Endothelial cell of umbilical vein (primary cell): ENCODE measurements at regions not wholly inside any gene's neighbourhood (a gene's known extent, or its start where the extent isn't known, plus 50 kb on each side); places are given as distances from the start of the nearest gene placed in this dataset.

Experiments
- BruUV-seq: library from RNA; stranded (reverse); fragments of 400-500 nt; replicated peaks from 2 replicates; lab custom pipeline; 2021; lab: Mats Ljungman, UMichigan
- CTCF ChIA-PET: fragments of 300-600, 350-600 bp; sonication (Branson Sonifier 250); formaldehyde crosslinking; loops from one replicate; lab custom pipeline; 2021; ENCODE audit warnings: antibody characterized with exemption, inconsistent platforms; lab: Charles Lee
- POLR2A ChIA-PET: fragments of 300-600, 350-600 bp; sonication (Branson Sonifier 250); formaldehyde crosslinking; loops from one replicate; lab custom pipeline; 2021; ENCODE audit warnings: antibody characterized with exemption, inconsistent platforms; lab: Charles Lee
- DNase-seq: peaks from one replicate; pipeline ENCODE4 v3.0.0-alpha.2; 2011; ENCODE audit warnings: low read depth, low spot score
- FAIRE-seq: peaks from 2 replicates; lab custom pipeline; 2011; peaks lifted over from hg19 to GRCh38; lab: Jason Lieb, UNC
- H2AFZ ChIP-seq: 2 replicates; pipeline ENCODE4 v1.6.0; 2012; ENCODE audit warnings: low read depth, low read length, control low read depth, inconsistent platforms
- H3K27ac ChIP-seq: 2 replicates; pipeline ENCODE4 v1.5.1; 2011; ENCODE audit warnings: low read depth, mild to moderate bottlenecking, control low read depth, low read length, moderate library complexity; ENCODE audit not compliant: insufficient read depth
- H3K27me3 ChIP-seq, 2 experiments: 2 replicates each; pipeline versions ENCODE4 v1.6.0 to v1.6.1; 2011; ENCODE audit warnings: low read length in 2 of 2, mixed read lengths in 1 of 2; ENCODE audit not compliant: control insufficient read depth in 2 of 2, insufficient read depth in 2 of 2
- H3K36me3 ChIP-seq, 2 experiments: 2 replicates in 1 of 2; 3 replicates in 1 of 2; pipeline ENCODE4 v1.5.1; 2011; ENCODE audit warnings: low read length in 2 of 2, mild to moderate bottlenecking in 1 of 2, moderate library complexity in 1 of 2; ENCODE audit not compliant: control insufficient read depth in 2 of 2, insufficient read depth in 2 of 2; ENCODE audit errors: extremely low read depth in 1 of 2
- H3K4me1 ChIP-seq: 3 replicates; pipeline ENCODE4 v1.5.1; 2011; ENCODE audit warnings: mild to moderate bottlenecking, low read length; ENCODE audit not compliant: control insufficient read depth, insufficient read depth; ENCODE audit errors: extremely low read depth
- H3K4me2 ChIP-seq: 2 replicates; pipeline ENCODE4 v1.6.1; 2011; ENCODE audit warnings: low read length, control low read depth, mixed read lengths; ENCODE audit not compliant: insufficient read depth
- H3K4me3 ChIP-seq, 3 experiments: fragments of 200-600 bp in 1 of 3; sonication (generic), shearing (Covaris generic) in 1 of 3; replicated peaks in 1 of 3; 2 replicates each; pipeline ENCODE4 v1.5.1; 2011 to 2016; ENCODE audit warnings: control low read depth in 3 of 3, low read length in 3 of 3, mild to moderate bottlenecking in 2 of 3, inconsistent platforms in 1 of 3, low read depth in 1 of 3, moderate library complexity in 1 of 3; ENCODE audit not compliant: insufficient read depth in 1 of 3
- H3K79me2 ChIP-seq: 2 replicates; pipeline ENCODE4 v1.6.0; 2012; ENCODE audit warnings: low read length, inconsistent platforms; ENCODE audit not compliant: control insufficient read depth, insufficient read depth
- H3K9ac ChIP-seq: replicated peaks from 2 replicates; pipeline ENCODE3; 2011; ENCODE audit warnings: low read length, control low read depth; ENCODE audit not compliant: insufficient read depth; ENCODE audit errors: extremely low read depth
- H3K9me1 ChIP-seq: replicated peaks from 3 replicates; pipeline ENCODE4 v1.6.0; 2011; ENCODE audit warnings: mild to moderate bottlenecking, low read length; ENCODE audit not compliant: control insufficient read depth, insufficient read depth; ENCODE audit errors: extremely low read depth
- H3K9me3 ChIP-seq: replicated peaks from 2 replicates; pipeline ENCODE4 v1.5.1; 2012; ENCODE audit warnings: low read length, inconsistent platforms; ENCODE audit not compliant: control insufficient read depth, insufficient read depth
- H4K20me1 ChIP-seq: replicated peaks from 2 replicates; pipeline ENCODE3; 2011; ENCODE audit warnings: mild to moderate bottlenecking, low read length; ENCODE audit not compliant: control insufficient read depth, insufficient read depth; ENCODE audit errors: extremely low read depth
- CTCF ChIP-seq, 2 donors: IDR thresholded peaks; 1 replicate in 1 of 2; 2 replicates in 1 of 2; pipeline ENCODE4 v1.5.1; 2011; ENCODE audit warnings: low read length in 2 of 2, mild to moderate bottlenecking in 2 of 2, moderate library complexity in 2 of 2, control low read depth in 1 of 2, inconsistent platforms in 1 of 2, low read depth in 1 of 2; ENCODE audit not compliant: insufficient read depth in 1 of 2; ENCODE audit errors: extremely low read depth in 1 of 2
- EZH2 ChIP-seq: IDR thresholded peaks from 2 replicates; pipeline ENCODE4 v1.6.1; 2012; ENCODE audit warnings: borderline replicate concordance, low read depth, mild to moderate bottlenecking, moderate library complexity, low read length, inconsistent platforms; ENCODE audit not compliant: severe bottlenecking
- FOS ChIP-seq: IDR thresholded peaks from 2 replicates; pipeline ENCODE4 v1.6.1; 2011; ENCODE audit warnings: mild to moderate bottlenecking, low read length, moderate library complexity, borderline replicate concordance; ENCODE audit not compliant: insufficient read depth
- GATA2 ChIP-seq: IDR thresholded peaks from 2 replicates; pipeline ENCODE4 v1.7.0; 2011; ENCODE audit warnings: low read depth, mild to moderate bottlenecking, moderate library complexity, mixed read lengths, low read length; ENCODE audit not compliant: insufficient read length, insufficient read depth
- JUN ChIP-seq: IDR thresholded peaks from 2 replicates; pipeline ENCODE4 v1.6.1; 2011; ENCODE audit warnings: borderline replicate concordance, low read depth; ENCODE audit not compliant: insufficient read length, insufficient read depth
- MAX ChIP-seq: IDR thresholded peaks from 2 replicates; pipeline ENCODE4 v1.6.1; 2011; ENCODE audit not compliant: insufficient read depth, insufficient read length
- MYC ChIP-seq: IDR thresholded peaks from one replicate; pipeline ENCODE4 v1.6.1; 2011; ENCODE audit warnings: mild to moderate bottlenecking, low read depth, low read length
- POLR2A ChIP-seq: IDR thresholded peaks from 2 replicates; pipeline ENCODE4 v1.6.1; 2012; ENCODE audit warnings: low read depth, mild to moderate bottlenecking, control low read depth, low read length
- POLR2AphosphoS5 ChIP-seq: IDR thresholded peaks from 2 replicates; pipeline ENCODE4 v1.6.1; 2012; ENCODE audit warnings: low read depth, mild to moderate bottlenecking, control low read depth, low read length, moderate library complexity; ENCODE audit not compliant: insufficient read depth
- dilution Hi-C: fragments of 300-500 bp; cut with MboI; formaldehyde crosslinking; loops from one replicate; pipeline ENCODE4 v1.15.0; 2019; ENCODE audit warnings: low sequenced_read_pairs; ENCODE audit not compliant: extremely low pct_ligation_motif_present
- intact Hi-C: fragments of 100-400 bp; cut with micrococcal nuclease; formaldehyde crosslinking; loops from one replicate; pipeline ENCODE4 v1.10.0; 2022

- FAIRE-seq: no peak
These were observed 168.3 kb upstream of the FAT1 start for GRCh38 chr4:186891859-186892486.

More at GRCh38 chr4:186891859-186892486, 168.3 kb upstream of the FAT1 start:
- Histone ChIP-seq H3K9me1 (no peaks in the 10 kb centered on the region), H3K9me3 (no peaks in the 10 kb centered on the region), H3K4me3 (no peak overlapping the region), H3K27me3 (no peaks in the 10 kb centered on the region), H3K36me3 (no peaks in the 10 kb centered on the region), H3K27ac (no peak overlapping the region), H4K20me1 (no peaks in the 10 kb centered on the region), H3K4me1 (no peaks in the 10 kb centered on the region), H2AFZ (no peak overlapping the region), H3K9ac (no peak overlapping the region), H3K4me2 (no peak overlapping the region), H3K79me2 (no peaks in the 10 kb centered on the region)
- ChIA-PET POLR2A (no interaction called here), CTCF (no interaction called here)
- intact Hi-C loops (no loop called here), dilution Hi-C loops (no loop called here)
- TF ChIP-seq GATA2: no peak
- TF ChIP-seq JUN: no peak
- TF ChIP-seq FOS: no peak
- no peak for TF ChIP-seq EZH2
- no peak for TF ChIP-seq CTCF (IDR thresholded peaks at IDR 0.05; ENCODE audit: extremely low read depth in 1 of 2, insufficient read depth in 1 of 2, low read depth in 1 of 2, low read length in 2 of 2)
- TF ChIP-seq POLR2AphosphoS5: no peak
- no peak for TF ChIP-seq MYC
- no peak for TF ChIP-seq POLR2A
- no peak for TF ChIP-seq MAX
- BruUV-seq: no TSS peak
- no peak for DNase-seq
